NCI-H2227 (cell line): ENCODE measurements at regions not wholly inside any gene's neighbourhood (a gene's known extent, or its start where the extent isn't known, plus 50 kb on each side); places are given as distances from the start of the nearest gene placed in this dataset.

Source experiments
- DNase-seq: peaks from one replicate; lab custom pipeline; 2025; ENCODE audit not compliant: unreplicated experiment; lab: John Stamatoyannopoulos, UW

DNA sequence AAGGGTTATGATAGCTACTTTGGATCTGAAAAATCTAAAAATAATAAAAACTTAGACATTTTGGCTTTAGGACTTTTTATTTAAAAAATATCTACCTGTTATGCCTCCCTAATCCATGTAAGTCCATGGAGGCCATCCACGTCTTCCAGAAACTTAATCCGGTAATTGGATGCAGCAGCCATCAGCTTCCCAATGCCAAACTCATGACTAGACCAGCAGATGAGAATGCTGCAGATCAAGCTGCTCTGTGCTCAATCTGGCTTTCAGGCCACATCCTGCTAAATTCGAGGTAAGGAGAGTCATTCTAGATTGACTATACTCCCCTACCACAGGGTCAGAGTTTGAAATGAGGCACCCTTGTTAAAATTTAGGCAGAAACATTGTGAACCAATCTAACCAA, 168.5 kb upstream of the TCERG1L start:
- DNase-seq, result no peak

DNA sequence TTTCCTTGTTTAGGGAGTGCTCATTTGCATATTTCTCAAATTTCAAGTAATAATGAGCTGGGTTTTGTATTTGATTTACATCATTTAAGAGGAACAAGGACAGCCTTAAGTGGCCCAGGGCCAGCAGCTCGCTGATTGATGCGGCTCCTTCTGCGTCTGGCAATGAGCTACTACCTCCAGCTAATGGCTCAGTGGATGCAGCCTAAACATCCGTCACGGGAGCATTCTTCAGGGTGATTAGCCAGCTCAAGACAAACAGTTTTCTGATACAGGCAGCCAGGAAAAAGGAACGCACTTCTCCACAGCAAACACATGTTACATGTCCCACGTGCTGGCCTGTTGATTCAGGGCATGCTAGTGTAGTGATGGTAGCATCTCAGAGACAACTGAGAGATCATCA, 169.3 kb upstream of the TCERG1L start:
- DNase-seq, result no peak

DNA sequence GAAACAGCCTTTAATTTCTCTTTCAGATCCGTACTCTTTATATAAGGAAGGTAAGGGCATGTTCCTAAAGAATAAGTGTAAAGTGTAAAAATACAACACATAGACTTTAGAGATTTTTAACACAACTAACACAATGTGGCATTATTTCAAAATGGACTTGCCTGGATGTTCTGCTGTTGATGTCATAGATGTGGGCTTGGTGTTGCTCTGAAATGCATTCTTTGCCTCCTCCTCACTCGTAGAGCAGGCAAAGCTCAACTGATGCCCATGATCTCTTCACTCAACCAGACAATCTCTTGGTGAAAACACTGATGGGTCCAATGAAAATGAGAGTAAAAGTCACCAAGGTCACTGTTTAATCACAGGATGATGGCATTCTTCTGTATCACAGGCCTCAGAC, 174.2 kb upstream of the TCERG1L start:
- DNase-seq, result no peak

DNA sequence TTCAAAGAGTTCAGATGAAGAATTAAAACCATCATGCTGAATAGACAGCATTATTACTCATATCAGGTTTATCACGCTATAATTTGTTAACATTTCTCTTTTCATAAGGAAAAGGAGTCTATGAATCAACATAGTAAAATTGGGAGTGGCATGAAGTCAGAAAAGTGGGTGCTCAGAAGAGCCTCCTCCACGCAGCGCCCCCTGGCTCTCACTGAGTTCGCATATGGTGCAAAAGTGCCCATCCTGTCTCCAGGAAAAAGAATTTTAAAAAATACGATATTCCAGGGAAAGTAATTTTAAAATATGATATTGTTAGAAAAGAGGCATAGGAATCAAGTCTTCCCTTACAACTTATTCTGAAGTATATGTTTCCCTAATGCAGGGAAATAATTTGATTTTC, 176.3 kb upstream of the TCERG1L start:
- DNase-seq, result no peak

DNA sequence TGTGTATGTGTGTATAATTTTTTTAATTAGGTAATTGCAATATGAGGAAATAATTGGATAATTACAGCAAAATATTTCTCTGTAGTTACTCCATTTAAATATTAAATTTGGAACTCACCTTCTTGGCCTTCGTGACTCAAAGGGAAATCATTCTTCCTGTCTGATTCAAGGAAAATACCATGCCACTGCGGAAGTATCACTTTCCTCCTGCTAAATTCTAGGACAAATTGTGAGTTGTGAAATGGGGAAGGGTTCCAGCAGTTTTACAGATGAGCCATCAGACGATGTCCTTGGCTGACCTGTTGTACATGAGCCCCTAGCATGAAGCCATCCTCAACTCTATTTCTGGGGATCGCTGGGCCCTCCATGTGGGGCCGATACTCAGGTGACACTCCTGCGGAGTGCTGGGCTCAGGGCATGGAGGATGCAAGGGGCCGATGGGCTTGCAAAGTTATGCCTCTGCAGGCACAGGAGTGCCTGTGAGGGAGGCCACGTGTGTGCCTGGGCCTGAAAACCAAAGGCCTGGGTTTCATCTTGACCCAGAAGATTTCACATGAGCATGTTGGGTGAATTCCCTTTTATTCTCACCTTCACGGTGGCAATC, 179.6 kb upstream of the TCERG1L start:
- DNase-seq, result no peak

DNA sequence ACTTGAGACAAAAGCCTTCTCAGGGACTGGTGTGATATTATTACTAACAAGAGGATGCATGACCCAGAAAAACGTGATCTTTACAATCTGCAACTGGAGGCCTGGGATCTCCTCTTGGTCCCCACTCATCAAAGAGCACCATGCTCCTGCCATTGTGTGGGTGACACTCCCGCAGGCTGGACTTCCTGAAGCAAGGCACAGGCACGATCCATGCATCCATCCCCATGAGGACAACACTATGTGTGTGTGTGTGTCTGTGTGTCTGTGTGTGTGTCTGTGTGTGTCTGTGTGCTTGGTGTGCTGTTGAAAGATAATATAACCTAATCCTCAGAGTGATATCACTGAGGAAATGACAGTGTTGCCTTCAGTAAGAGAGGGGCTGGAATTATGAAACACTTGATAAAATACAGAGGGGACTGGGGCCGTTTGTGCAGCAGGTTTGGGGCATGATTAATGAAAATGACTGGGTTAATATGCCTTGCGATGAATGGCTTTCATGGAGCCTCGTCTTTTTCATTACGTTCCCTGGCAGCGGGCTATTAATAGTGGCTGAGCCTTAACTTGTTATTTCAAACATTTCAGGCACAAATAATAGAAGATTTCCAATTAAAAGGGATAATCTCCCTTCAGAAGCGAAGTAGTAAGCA, 180.8 kb upstream of the TCERG1L start:
- DNase-seq, result no peak

DNA sequence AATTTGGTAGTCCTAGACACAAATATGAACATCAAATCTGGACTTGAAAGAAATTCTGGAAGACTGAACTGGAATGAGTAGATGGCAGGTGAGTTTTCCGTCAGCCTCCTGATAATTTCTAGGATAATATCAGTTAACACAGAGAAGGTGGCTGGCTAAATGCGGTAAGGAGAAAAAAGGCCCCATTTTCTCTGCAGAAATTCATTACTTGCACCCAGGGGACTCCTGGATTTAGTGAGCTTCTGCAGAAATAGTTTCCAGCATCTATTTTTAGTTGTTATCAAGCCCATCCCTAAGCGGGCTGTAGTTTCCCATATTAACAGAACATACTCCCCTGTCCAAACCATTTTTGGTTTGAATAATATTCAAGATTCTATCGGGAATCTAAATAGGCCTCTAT, 181.9 kb upstream of the TCERG1L start:
- DNase-seq, result no peak

DNA sequence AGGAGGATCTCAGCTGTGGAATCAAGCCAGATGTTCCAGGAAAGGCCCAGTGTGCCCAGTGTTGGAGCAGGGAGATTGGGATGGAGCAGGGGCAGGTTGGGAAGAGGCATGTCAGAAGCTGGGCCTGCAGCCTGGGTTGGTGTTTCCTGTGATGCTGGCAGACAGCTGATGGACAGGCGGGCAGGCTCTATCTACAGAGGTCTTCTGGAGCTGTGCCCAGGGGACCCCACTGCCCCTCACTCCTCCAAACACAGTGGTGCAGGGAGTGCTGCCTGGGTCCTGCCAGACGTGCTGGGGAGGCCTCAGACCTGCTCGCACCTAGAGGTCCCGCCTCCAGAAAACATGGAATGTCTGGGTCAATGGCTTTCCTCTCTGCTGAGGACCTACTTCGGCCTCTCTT, 182.9 kb upstream of the TCERG1L start:
- DNase-seq, result no peak

DNA sequence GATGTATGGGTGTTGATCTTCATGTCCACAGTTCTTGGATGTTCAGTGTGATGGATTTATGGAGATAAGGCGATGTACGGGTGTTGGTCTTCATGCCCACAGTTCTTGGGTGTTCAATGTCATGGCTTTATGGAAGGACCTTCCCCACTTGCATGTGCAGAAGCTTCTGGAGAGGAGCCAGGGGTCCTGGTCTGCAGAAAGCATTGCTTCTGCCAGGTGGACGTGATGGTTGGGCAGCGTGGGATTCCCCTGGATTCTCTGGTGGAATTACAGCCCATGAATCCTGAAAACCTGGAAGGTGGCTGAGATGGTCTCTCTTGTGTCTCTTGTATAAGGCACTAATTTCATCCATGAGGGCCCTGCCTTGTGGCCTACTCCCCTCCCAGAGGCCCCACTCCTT, 183.7 kb upstream of the TCERG1L start:
- DNase-seq, result no peak

DNA sequence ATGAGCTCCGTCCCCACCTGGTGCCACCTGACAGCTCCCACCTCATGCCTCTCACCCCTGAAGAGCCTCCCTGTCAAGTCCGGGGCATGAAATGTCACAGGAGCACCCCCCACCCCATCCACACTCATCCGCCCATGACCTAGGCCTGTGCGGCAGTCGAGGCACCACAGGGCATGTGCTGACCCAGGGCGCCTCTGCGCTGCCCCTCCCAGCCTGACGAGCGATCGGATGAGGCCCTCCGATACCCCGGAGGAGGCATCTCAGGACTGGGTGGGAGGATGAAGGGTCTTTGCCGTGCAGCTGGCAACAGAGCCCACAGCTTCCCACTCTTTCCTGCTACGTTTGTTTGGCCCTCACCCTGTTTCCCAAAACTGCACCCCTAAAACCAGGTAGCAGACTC, 184.4 kb upstream of the TCERG1L start:
- no peak for DNase-seq

DNA sequence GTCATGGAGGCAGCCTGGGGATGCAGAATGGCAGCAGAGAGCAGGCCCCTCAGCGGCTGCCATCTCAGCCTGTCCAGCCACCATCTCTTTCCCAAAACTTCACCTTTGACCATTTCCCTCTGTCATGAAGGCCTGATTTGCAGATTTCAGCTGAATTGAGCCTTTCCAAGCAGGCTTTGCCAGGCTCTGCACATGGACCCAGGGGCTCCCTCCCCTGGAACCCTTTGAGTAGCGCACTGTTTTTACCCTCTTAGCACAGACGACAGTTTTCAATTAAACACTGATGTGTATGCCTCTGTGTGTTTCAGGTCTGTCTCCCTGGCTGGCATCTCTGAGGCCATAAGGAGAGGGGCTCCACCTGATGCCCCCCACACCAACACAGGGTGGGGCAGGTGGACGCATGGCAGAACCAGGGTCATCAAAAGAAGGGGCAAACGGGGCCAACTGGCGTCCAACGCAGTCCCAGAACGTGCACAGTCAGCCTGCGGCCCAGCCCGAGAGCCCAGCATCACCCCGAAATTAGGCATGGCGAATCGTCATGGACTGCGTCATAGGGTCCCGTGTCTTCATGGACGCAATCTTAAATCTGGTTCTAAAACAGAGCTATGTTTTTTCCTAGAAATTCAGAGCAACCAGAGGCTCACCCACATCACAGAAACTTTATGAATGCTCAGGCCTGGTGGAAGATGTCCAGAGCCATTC, 185.0 kb upstream of the TCERG1L start:
- DNase-seq, result no peak

DNA sequence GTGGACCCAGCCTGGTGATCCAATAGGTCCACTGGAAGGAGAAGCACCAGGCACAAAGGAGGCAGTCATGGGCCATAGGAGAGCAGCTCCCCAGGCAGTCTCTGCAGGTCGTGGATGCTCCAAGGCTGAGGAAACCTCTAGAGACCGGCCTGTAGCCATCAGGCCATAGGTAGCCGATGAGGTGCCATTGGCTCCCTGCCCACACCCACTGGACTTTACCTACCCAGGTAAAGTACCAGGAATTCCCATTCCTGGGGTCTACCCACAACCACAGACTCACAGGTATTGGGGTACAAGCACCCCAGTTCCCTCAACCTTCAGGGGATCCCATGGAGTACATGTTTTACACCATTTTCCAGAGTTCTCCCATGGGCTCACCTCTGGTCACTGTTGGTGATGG, 188.0 kb upstream of the TCERG1L start:
- no peak for DNase-seq

DNA sequence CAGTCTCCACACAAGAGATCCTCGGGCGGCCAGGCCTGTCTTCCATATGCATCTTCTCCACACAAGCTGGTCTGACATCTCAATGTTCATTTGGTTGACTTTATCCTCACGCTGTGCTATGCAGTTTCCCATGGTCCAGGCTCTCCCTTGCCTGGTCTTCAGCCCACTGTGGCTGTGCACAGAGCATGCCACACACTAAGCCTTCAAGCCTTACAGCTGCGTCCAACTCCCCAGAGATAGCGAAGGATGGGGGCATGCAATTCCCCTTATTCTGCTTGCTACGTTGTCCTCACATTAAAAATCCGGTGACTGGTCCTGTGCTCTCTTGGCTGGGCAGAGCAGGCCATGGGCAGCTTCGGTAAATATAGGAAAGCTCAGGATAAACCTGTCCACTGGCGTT, 188.7 kb upstream of the TCERG1L start:
- no peak for DNase-seq

DNA sequence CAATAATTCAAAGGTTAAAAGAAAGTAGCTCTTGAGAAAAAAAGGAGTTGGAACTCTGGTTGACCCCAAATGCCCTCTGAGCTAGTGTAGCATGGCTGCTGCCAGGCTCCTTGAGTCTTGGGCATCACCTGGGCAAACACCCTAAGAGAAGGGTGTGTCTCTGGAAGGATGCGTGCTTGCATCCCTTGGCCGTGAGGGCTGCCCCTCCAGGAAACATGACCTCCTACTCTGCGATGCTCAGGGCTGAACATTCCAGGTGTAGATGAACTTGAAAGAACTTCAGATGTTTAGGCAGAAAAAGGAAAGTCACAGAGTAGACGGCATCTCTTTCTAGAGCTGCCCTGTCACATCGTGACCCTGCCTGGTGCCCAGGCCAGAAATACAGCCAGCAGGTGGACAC, 189.4 kb upstream of the TCERG1L start:
- DNase-seq, result no peak

DNA sequence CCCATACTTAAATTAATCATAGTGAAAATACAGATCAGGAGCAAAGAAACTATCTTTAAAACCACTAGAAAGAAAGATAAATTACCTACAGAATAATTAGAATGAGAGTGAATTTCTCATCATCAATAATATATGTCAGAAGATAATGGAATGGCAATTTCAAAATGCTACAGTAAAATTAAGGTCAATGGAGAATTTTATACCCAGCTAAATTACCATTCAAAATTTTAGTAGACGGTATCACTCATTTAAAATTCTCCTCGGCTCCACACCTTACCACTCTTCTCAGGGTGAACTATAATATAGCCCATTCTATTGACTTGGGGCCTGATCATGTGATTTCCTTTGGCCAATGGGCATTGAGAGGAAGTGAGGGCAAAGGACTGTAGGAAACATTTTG, 192.5 kb upstream of the TCERG1L start:
- no peak for DNase-seq

DNA sequence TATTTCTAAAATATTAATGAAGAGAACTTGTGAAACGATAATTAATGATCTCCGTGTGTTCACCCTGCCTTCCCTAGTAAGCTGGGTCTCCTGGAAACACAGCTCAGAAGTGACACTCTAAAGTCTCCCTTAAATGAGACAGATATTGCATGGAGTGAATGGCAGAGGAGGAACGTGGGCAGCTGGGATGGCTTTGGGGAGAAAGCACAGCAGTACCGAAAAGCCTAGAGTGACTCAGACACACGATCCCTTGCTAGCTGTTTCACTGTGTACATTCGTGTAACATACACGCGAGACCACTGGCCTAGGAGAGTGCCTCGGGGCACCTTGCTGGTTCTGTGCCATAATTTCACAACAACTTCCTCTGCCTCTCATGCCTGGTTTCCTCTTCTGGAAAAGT, 199.9 kb upstream of the TCERG1L start:
- no peak for DNase-seq

DNA sequence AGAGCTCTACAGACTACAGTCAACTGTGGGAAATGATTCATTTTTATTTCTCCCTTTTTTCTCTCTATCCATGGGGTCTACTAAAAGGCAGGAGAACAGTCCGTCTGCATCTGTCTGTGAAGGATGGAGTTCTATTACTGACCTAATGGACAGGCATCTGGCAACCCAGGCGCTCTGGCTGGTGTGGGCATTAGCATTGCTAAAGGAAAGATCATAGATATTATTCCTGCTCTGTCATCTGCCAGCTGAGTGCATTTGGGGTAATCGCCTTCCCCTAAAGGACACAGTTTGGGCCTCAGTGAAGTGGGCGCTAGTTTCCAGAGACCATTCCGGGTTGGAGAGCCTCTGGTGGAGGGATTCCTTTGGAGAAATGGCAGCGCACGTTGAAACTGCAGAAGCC, 201.3 kb upstream of the TCERG1L start:
- no peak for DNase-seq

DNA sequence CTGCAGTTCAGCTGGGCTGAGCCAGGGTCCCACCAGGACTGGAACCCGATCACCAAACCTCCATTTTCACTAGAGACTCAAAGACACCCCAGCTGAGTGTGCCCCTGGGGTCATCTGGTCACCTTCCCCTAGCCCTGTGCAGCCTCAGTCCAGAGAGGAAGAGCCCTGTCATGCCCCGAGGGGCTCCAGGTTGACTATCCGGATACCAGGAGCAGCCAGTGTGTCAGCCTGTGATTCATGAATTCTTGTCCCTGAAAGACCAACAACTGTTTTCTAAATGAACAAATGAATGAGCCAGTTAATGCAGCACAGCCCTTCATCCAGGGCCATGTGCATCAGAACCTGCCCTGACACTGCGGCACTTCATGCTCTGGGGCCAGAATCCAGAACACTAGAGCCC, 201.9 kb upstream of the TCERG1L start:
- no peak for DNase-seq

DNA sequence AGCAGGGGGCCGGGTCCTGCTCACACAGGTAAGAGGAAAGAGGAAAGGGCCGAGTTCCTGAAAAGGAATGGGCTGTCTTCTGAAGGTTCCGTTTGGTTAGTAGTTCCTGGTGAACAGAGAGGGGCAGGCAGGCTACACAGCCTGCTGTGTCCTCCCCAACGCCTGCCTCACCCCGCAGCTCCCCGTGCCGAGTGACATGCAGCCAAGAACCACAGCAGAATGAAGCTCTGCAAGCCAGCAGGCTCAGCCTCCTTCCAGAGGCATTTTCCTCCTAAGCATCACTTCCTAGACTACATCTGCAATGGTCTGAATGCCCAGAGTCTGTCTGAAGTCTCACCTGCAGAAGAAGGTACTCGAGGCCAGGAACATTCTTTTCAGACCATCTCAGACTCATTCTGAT, 202.4 kb upstream of the TCERG1L start:
- no peak for DNase-seq

DNA sequence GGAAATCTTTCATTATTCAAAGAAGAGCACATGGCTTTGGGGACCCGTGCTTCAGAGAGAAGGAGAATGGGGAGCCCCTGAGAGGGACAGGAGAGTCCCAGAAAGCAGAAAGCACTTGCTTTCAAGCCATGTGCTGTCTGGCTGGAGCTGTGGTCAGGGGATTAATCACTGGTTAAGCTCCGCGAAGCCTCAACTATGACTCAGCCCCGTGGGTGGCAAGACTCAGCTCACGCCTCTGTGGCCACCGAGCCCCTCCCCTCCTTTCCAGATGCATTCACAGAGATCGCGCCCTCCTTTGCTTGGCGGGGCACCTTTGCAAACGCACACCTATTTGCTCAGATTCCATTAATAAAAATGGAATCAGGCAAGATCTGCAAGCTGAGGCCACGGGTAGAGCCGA, 202.9 kb upstream of the TCERG1L start:
- no peak for DNase-seq

DNA sequence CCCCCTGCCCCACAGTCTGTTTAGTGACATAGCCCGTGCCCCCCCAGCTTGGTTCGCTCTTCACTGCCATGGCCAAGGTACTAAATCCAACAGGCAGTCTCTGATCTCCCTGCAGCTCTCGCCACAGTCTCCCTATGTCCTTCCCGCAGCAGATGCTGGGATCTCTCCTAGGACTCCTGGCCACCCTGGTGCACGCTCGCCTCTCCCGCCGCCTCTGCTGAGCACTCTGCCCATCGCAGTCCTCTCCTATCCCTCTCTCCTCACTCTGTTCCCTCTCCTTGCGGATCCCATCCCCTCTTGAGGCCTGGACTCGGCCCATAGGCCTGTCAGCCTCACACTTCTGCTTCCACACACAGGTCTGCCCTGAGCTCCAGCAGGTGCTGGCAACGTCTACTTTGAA, 204.8 kb upstream of the TCERG1L start:
- DNase-seq, result no peak

DNA sequence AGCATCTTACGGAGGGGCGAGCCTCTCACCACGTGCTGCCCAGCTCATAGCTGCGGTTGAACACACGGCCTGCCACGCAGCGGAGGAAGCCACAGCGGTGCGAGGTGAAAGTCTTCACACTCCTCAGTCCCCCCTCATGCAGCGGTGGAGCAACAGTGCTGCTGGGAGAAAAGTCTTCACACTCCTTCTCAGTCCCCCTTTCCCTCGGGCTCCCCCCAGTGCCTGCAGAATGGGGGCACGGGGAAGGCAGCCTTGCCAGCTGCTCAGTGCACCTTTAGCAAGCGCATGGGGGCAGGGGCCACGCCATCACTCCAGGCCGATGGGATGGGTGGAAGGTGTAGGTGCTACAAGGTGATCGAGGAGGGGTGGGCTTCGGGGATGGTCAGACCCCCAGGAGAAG, 206.3 kb upstream of the TCERG1L start:
- no peak for DNase-seq
